ENCODE measurements at regions not wholly inside any gene's neighbourhood (a gene's known extent, or its start where the extent isn't known, plus 50 kb on each side); places are given as distances from the start of the nearest gene placed in this dataset.
"Not testable (repeated sequence)": the region's sequence is repeated elsewhere in the genome, so short reads cannot be mapped to it uniquely, and the experiment has no call there.

GRCh38 chr3:150328654-150329040, 79.5 kb upstream of the TSC22D2 start:
- no peak for TF ChIP-seq CTCF (IDR thresholded peaks at IDR 0.05)
- Histone ChIP-seq H3K36me3 (no peaks in the 10 kb centered on the region), H3K4me1 (no peaks in the 10 kb centered on the region), H3K4me3 (no peak overlapping the region), H3K27me3 (no peaks in the 10 kb centered on the region), H3K9ac (ENCODE audit: low read depth in 2 of 2, low read length in 2 of 2) (no peak overlapping the region), H3K9me3 (no peaks in the 10 kb centered on the region), H3K27ac (no peak overlapping the region)
- DNase-seq, result no peak
- intact Hi-C loops (cut with DNase I), result no loop called here

- H3K9me3 ChIP-seq, result no peaks in the 10 kb centered on the region
- no peak for TF ChIP-seq CTCF (IDR thresholded peaks at IDR 0.05)
- no peak for DNase-seq
- intact Hi-C loops (cut with DNase I), result no loop called here
- no peaks in the 10 kb centered on the region for H3K27me3 ChIP-seq
- no peaks in the 10 kb centered on the region for H3K4me1 ChIP-seq
- H3K4me3 ChIP-seq, result no peak overlapping the region
- H3K36me3 ChIP-seq, result no peaks in the 10 kb centered on the region
- no peak overlapping the region for H3K27ac ChIP-seq
- H3K9ac ChIP-seq (ENCODE audit: low read depth in 2 of 2, low read length in 2 of 2), result no peak overlapping the region
These were observed 80.1 kb upstream of the TSC22D2 start for GRCh38 chr3:150327678-150328653.

GRCh38 chr3:150324788-150325187, 83.3 kb upstream of the TSC22D2 start:
- Histone ChIP-seq H3K9me3 (no peaks in the 10 kb centered on the region), H3K9ac (ENCODE audit: low read depth in 2 of 2, low read length in 2 of 2) (no peak overlapping the region), H3K4me3 (no peak overlapping the region), H3K27ac (no peak overlapping the region), H3K27me3 (no peaks in the 10 kb centered on the region), H3K36me3 (no peaks in the 10 kb centered on the region), H3K4me1 (no peaks in the 10 kb centered on the region)
- no peak for DNase-seq
- intact Hi-C loops (cut with DNase I), result no loop called here
- no peak for TF ChIP-seq CTCF (IDR thresholded peaks at IDR 0.05)

- H3K36me3 ChIP-seq, result no peaks in the 10 kb centered on the region
- H3K9ac ChIP-seq (ENCODE audit: low read depth in 2 of 2, low read length in 2 of 2), result no peak overlapping the region
These were observed 83.9 kb upstream of the TSC22D2 start for GRCh38 chr3:150324245-150324644.

GRCh38 chr3:150323770-150324169, 84.3 kb upstream of the TSC22D2 start:
- DNase-seq, result no peak
- no peak for TF ChIP-seq CTCF (IDR thresholded peaks at IDR 0.05)
- H3K4me3 ChIP-seq, result no peak overlapping the region
- no peaks in the 10 kb centered on the region for H3K27me3 ChIP-seq
- intact Hi-C loops (cut with DNase I), result no loop called here
- H3K36me3 ChIP-seq, result no peaks in the 10 kb centered on the region
- no peak overlapping the region for H3K27ac ChIP-seq
- H3K9ac ChIP-seq (ENCODE audit: low read depth in 2 of 2, low read length in 2 of 2), result no peak overlapping the region
- no peaks in the 10 kb centered on the region for H3K9me3 ChIP-seq
- H3K4me1 ChIP-seq, result no peaks in the 10 kb centered on the region

More at GRCh38 chr3:150324245-150324644, 83.9 kb upstream of the TSC22D2 start:
- Histone ChIP-seq H3K4me3 (no peak overlapping the region), H3K4me1 (no peaks in the 10 kb centered on the region), H3K9me3 (no peaks in the 10 kb centered on the region), H3K27me3 (no peaks in the 10 kb centered on the region), H3K27ac (no peak overlapping the region)
- intact Hi-C loops (cut with DNase I), result no loop called here
- TF ChIP-seq CTCF (IDR thresholded peaks at IDR 0.05), result no peak
- DNase-seq, result no peak

GRCh38 chr3:150323091-150323490, 85.0 kb upstream of the TSC22D2 start:
- H3K36me3 ChIP-seq; intact Hi-C loops (cut with DNase I); H3K27ac ChIP-seq; H3K4me3 ChIP-seq; H3K9ac ChIP-seq (ENCODE audit: low read depth in 2 of 2, low read length in 2 of 2); DNase-seq; H3K27me3 ChIP-seq; H3K9me3 ChIP-seq; H3K4me1 ChIP-seq: not testable (repeated sequence)

- H3K9me3 ChIP-seq; DNase-seq; H3K4me3 ChIP-seq; H3K36me3 ChIP-seq; H3K27me3 ChIP-seq; H3K27ac ChIP-seq; H3K4me1 ChIP-seq; H3K9ac ChIP-seq (ENCODE audit: low read depth in 2 of 2, low read length in 2 of 2); intact Hi-C loops (cut with DNase I): not testable (repeated sequence)
These were observed 87.1 kb upstream of the TSC22D2 start for GRCh38 chr3:150320971-150321370.
